ENCODE measurements at regions not wholly inside any gene's neighbourhood (a gene's known extent, or its start where the extent isn't known, plus 50 kb on each side); places are given as distances from the start of the nearest gene placed in this dataset.

DNA sequence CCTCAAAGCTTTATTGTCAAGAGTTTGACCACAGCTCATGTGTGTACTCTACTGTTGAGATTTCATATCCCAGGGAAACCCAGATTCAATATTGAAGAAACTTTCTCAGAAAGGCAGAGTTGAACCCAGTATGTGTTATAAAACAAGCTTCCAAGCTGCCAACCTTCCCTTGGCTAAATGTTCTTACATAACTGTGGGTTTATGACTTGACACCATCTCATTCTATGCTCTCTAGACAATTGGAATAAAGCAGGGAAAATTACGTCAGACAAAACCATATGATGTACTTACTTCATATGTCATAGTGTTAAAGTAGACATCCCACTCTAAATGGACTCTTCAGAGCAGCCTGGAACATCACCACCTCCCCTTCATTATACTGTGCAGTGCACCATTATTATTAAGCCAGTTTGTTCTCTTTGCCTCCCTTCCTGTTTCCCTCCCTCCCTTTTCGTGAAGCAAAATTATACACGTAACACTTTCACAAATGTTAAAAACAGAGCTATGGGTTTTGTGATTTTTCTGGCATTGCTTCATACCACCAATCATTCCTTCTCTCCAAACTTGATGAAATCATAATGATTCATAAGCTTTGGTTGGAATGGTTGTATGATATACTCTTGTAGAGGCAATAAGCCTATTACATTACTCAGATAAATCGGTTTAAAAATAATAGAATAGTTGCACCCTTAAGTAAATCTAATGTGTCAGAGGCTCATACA is 507.2 kb downstream of the LTN1 start:
- no TSS peak for BruUV-seq (replicated peaks)
- no peak for DNase-seq (ENCODE audit: low spot score)
- H3K4me1 ChIP-seq (ENCODE audit: insufficient read depth, low read length, poor library complexity, severe bottlenecking) = no peaks in the 10 kb centered on the region
- no peaks in the 10 kb centered on the region for H3K9me3 ChIP-seq (ENCODE audit: low read depth, low read length, poor library complexity, severe bottlenecking)
- no peak overlapping the region for H3K4me3 ChIP-seq (ENCODE audit: low read depth, low read length, poor library complexity, severe bottlenecking)
- ChIA-PET POLR2A (ENCODE audit: low non-redundant PET) (no interaction called here), CTCF (no interaction called here)
- TF ChIP-seq CTCF (conservative IDR thresholded peaks at IDR 0.05; ENCODE audit: low read depth, low read length) (no peak), EZH2 (IDR thresholded peaks at IDR 0.05; ENCODE audit: borderline replicate concordance, low read depth, low read length, poor library complexity, severe bottlenecking) (no peak)
- intact Hi-C loops (cut with micrococcal nuclease; ENCODE audit: unreplicated experiment) = no loop called here
- no peaks in the 10 kb centered on the region for H3K36me3 ChIP-seq (ENCODE audit: insufficient read depth, low read length, poor library complexity, severe bottlenecking)
- H3K27me3 ChIP-seq (replicated peaks; ENCODE audit: insufficient read depth, low read depth, low read length, poor library complexity) = no peaks in the 10 kb centered on the region
- H3K27ac ChIP-seq (ENCODE audit: low read depth, low read length, poor library complexity, severe bottlenecking) = no peak overlapping the region

DNA sequence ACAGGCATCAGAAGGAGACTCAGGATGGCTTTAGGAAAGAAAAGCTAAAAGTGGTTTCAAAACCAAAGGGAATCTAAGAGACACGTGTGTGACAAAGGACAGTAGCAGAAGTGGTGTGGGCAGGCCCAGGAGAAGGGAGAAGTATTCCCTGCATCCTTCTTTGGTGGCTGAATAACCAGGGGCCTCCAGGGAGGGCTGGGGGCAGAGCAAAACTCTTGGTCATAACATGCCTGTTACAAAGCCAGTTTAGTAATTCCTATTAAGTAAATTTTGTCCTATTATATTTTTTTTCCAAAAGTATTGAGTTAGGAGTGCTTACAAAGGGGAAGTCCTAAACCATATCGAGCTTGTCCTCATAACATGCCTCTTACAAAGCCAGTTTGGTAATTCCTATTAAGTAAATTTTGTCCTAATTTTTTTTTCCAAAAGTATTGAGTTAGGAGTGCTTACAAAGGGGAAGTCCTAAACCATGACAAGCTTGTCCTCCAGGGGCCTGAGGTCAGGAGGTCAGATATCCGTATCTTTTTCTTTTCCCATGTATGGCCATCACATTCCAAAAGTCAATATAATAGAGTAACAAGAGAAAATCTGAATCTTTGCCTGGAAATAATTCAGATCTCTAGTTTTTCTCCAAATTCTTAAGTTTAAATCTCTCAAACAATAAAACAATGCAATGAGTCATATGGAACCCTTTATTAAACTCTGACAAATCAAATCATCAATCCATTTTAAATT is 509.2 kb downstream of the LTN1 start:
- Histone ChIP-seq H3K27ac (ENCODE audit: low read depth, low read length, poor library complexity, severe bottlenecking) (no peak overlapping the region), H3K9me3 (ENCODE audit: low read depth, low read length, poor library complexity, severe bottlenecking) (no peaks in the 10 kb centered on the region), H3K4me1 (ENCODE audit: insufficient read depth, low read length, poor library complexity, severe bottlenecking) (no peaks in the 10 kb centered on the region), H3K27me3 (replicated peaks; ENCODE audit: insufficient read depth, low read depth, low read length, poor library complexity) (no peaks in the 10 kb centered on the region), H3K4me3 (ENCODE audit: low read depth, low read length, poor library complexity, severe bottlenecking) (no peak overlapping the region), H3K36me3 (ENCODE audit: insufficient read depth, low read length, poor library complexity, severe bottlenecking) (no peaks in the 10 kb centered on the region)
- intact Hi-C loops (cut with micrococcal nuclease; ENCODE audit: unreplicated experiment) = no loop called here
- BruUV-seq (replicated peaks) = no TSS peak
- no peak for DNase-seq (ENCODE audit: low spot score)
- TF ChIP-seq CTCF (conservative IDR thresholded peaks at IDR 0.05; ENCODE audit: low read depth, low read length) (no peak), EZH2 (IDR thresholded peaks at IDR 0.05; ENCODE audit: borderline replicate concordance, low read depth, low read length, poor library complexity, severe bottlenecking) (no peak)
- ChIA-PET POLR2A (ENCODE audit: low non-redundant PET) (no interaction called here), CTCF (no interaction called here)

DNA sequence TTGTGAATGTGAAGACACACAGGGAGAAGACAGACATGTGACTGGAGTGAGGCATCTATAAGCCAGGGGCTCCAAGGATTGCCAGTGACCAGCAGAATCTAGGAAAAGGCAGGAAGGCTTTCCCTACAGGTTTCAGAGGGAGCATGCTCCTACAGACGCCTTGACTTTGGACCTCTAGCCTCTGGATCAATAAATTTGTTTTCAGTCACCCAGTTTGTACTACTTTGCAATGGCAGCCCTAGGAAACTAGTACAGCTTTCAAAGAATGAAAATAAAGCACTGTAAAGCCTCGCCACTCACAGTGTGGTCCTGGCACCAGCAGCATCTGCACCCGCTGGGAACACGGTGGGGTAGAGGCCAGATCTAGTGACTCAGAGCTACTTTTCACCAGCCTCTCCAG is 510.0 kb downstream of the LTN1 start:
- no peak for TF ChIP-seq CTCF (conservative IDR thresholded peaks at IDR 0.05; ENCODE audit: low read depth, low read length)
- TF ChIP-seq EZH2 (IDR thresholded peaks at IDR 0.05; ENCODE audit: borderline replicate concordance, low read depth, low read length, poor library complexity, severe bottlenecking) = no peak
- intact Hi-C loops (cut with micrococcal nuclease; ENCODE audit: unreplicated experiment) = no loop called here
- no peaks in the 10 kb centered on the region for H3K4me1 ChIP-seq (ENCODE audit: insufficient read depth, low read length, poor library complexity, severe bottlenecking)
- no peaks in the 10 kb centered on the region for H3K36me3 ChIP-seq (ENCODE audit: insufficient read depth, low read length, poor library complexity, severe bottlenecking)
- no TSS peak for BruUV-seq (replicated peaks)
- ChIA-PET POLR2A (ENCODE audit: low non-redundant PET) (no interaction called here), CTCF (no interaction called here)
- DNase-seq (ENCODE audit: low spot score) = no peak
- H3K4me3 ChIP-seq (ENCODE audit: low read depth, low read length, poor library complexity, severe bottlenecking) = no peak overlapping the region
- H3K9me3 ChIP-seq (ENCODE audit: low read depth, low read length, poor library complexity, severe bottlenecking) = no peaks in the 10 kb centered on the region
- H3K27me3 ChIP-seq (replicated peaks; ENCODE audit: insufficient read depth, low read depth, low read length, poor library complexity) = no peaks in the 10 kb centered on the region
- H3K27ac ChIP-seq (ENCODE audit: low read depth, low read length, poor library complexity, severe bottlenecking) = no peak overlapping the region

Data from A673 (cell line).